Prostate gland (tissue), 2 donors: ENCODE measurements at regions not wholly inside any gene's neighbourhood (a gene's known extent, or its start where the extent isn't known, plus 50 kb on each side); places are given as distances from the start of the nearest gene placed in this dataset.

Experiments used
- DNase-seq: peaks from one replicate; pipeline ENCODE4 v3.0.0-alpha.2; 2019; ENCODE audit warnings: low spot score
- H3K27ac ChIP-seq, 2 donors: fragments of 200-600 bp; sonication (generic); 2 replicates each; pipeline ENCODE4 v1.5.1; 2017 to 2019
- H3K27me3 ChIP-seq: fragments of 200-600 bp; sonication (generic); replicated peaks from 2 replicates; pipeline ENCODE4 v1.5.1; 2019; ENCODE audit not compliant: insufficient read depth
- H3K36me3 ChIP-seq, 2 donors: fragments of 200-600 bp; sonication (generic); 1 replicate in 1 of 2; 2 replicates in 1 of 2; pipeline versions ENCODE4 v1.5.1 to v1.8.1; 2017 to 2019
- H3K4me1 ChIP-seq: fragments of 200-600 bp; sonication (generic); replicated peaks from 2 replicates; pipeline ENCODE4 v1.5.1; 2019
- H3K4me3 ChIP-seq, 2 donors: fragments of 200-600 bp; sonication (generic); 2 replicates each; pipeline ENCODE4 v1.5.1; 2017 to 2019
- H3K9me3 ChIP-seq: fragments of 200-600 bp; sonication (generic); 2 replicates; pipeline ENCODE4 v1.5.1; 2017
- POLR2A ChIP-seq: fragments of 450-650 bp; IDR thresholded peaks from one replicate; pipeline ENCODE4 v1.6.1; 2016; ENCODE audit warnings: antibody characterized with exemption, mild to moderate bottlenecking
- POLR2AphosphoS5 ChIP-seq: sonication (generic); formaldehyde crosslinking; IDR thresholded peaks from one replicate; pipeline ENCODE4 v1.6.1; 2017; ENCODE audit warnings: antibody characterized with exemption
- WGBS: methylation state at CpG from one replicate; pipeline ENCODE4 v1.1.5; 2018; 5-methylcytosine and 5-hydroxymethylcytosine counted together
- intact Hi-C: fragments of 100-400 bp; cut with DNase I; formaldehyde crosslinking; loops from one replicate; pipeline ENCODE4 v1.14.2; 2022
- TF ChIP-seq, protein P1 (sequence below), 4 experiments: fragments of 200-600 bp in 2 of 4; fragments of 450-650 bp in 2 of 4; sonication (generic) in 2 of 4; IDR thresholded peaks; 1 replicate in 3 of 4; 2 replicates in 1 of 4; pipeline ENCODE4 v1.5.1; 2016 to 2019; ENCODE audit warnings: antibody characterized with exemption in 4 of 4, mild to moderate bottlenecking in 2 of 4, moderate library complexity in 2 of 4

- Histone ChIP-seq H3K9me3 (no peaks in the 10 kb centered on the region), H3K27ac (no peak overlapping the region), H3K4me1 (no peaks in the 10 kb centered on the region), H3K4me3 (no peak overlapping the region), H3K36me3 (no peaks in the 10 kb centered on the region), H3K27me3 (no peaks in the 10 kb centered on the region)
- TF ChIP-seq, protein P1, sequence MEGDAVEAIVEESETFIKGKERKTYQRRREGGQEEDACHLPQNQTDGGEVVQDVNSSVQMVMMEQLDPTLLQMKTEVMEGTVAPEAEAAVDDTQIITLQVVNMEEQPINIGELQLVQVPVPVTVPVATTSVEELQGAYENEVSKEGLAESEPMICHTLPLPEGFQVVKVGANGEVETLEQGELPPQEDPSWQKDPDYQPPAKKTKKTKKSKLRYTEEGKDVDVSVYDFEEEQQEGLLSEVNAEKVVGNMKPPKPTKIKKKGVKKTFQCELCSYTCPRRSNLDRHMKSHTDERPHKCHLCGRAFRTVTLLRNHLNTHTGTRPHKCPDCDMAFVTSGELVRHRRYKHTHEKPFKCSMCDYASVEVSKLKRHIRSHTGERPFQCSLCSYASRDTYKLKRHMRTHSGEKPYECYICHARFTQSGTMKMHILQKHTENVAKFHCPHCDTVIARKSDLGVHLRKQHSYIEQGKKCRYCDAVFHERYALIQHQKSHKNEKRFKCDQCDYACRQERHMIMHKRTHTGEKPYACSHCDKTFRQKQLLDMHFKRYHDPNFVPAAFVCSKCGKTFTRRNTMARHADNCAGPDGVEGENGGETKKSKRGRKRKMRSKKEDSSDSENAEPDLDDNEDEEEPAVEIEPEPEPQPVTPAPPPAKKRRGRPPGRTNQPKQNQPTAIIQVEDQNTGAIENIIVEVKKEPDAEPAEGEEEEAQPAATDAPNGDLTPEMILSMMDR (IDR thresholded peaks at IDR 0.05): no peak
- TF ChIP-seq POLR2A: no peak
- TF ChIP-seq POLR2AphosphoS5: no peak
- intact Hi-C loops: no loop called here
- DNase-seq: no peak
- WGBS: 75% methylated on average over 5 of the region's 5 CpGs
These were observed 357.0 kb upstream of the ID2 start for GRCh38 chr2:8324901-8325300.

DNA sequence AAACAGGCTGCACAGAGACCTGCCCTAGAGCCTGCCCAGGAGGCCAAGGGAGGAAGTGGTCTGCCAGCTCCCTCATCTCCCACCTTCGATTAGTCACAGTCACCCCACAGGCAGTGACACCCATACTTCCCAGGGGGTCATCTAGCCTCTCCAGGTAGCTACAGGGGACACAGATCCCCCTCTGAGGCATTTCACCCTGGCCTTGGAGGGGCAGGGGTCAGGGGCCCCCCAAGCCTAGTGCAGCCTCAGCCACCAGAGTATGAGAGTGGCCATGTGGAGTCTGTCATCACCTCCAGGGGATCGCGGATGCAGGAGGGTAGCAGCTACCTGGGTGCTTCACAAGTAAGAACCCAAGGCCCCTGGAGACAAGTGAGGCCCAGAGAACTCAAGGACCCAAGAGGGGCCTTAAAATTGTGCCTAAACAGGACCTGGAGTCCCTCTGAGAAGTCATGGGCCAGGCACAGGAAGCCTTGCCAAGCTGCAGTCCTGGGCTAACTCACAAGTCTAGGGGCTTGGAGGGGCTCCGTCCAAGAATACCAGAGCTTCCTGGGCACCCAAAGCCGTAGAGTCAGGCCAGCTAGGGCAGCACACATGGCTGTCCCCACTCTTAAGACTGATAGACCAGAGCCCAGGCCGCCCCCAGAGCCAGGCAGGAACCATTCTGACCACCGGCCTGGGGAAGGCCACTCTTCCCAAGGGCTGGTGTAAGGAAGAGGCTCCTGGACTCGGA is 354.3 kb upstream of the ID2 start:
- H3K27ac ChIP-seq: no peak overlapping the region
- 98% methylated on average over 8 of the region's 8 CpGs for WGBS
- intact Hi-C loops: no loop called here
- no peaks in the 10 kb centered on the region for H3K36me3 ChIP-seq
- no peaks in the 10 kb centered on the region for H3K27me3 ChIP-seq
- TF ChIP-seq POLR2AphosphoS5 (no peak), POLR2A (no peak)
- TF ChIP-seq, protein P1 (IDR thresholded peaks at IDR 0.05): no peak
- no peaks in the 10 kb centered on the region for H3K4me1 ChIP-seq
- no peaks in the 10 kb centered on the region for H3K9me3 ChIP-seq
- DNase-seq: no peak
- no peak overlapping the region for H3K4me3 ChIP-seq

GRCh38 chr2:8328217-8328616 is 353.6 kb upstream of the ID2 start:
- Histone ChIP-seq H3K4me3 (no peak overlapping the region), H3K27ac (no peak overlapping the region), H3K9me3 (no peaks in the 10 kb centered on the region), H3K4me1 (no peaks in the 10 kb centered on the region), H3K36me3 (no peaks in the 10 kb centered on the region), H3K27me3 (no peaks in the 10 kb centered on the region)
- intact Hi-C loops: no loop called here
- no peak for TF ChIP-seq POLR2AphosphoS5
- no peak for TF ChIP-seq POLR2A
- TF ChIP-seq, protein P1 (IDR thresholded peaks at IDR 0.05): no peak
- WGBS: 70% methylated on average over 4 of the region's 4 CpGs
- no peak for DNase-seq

DNA sequence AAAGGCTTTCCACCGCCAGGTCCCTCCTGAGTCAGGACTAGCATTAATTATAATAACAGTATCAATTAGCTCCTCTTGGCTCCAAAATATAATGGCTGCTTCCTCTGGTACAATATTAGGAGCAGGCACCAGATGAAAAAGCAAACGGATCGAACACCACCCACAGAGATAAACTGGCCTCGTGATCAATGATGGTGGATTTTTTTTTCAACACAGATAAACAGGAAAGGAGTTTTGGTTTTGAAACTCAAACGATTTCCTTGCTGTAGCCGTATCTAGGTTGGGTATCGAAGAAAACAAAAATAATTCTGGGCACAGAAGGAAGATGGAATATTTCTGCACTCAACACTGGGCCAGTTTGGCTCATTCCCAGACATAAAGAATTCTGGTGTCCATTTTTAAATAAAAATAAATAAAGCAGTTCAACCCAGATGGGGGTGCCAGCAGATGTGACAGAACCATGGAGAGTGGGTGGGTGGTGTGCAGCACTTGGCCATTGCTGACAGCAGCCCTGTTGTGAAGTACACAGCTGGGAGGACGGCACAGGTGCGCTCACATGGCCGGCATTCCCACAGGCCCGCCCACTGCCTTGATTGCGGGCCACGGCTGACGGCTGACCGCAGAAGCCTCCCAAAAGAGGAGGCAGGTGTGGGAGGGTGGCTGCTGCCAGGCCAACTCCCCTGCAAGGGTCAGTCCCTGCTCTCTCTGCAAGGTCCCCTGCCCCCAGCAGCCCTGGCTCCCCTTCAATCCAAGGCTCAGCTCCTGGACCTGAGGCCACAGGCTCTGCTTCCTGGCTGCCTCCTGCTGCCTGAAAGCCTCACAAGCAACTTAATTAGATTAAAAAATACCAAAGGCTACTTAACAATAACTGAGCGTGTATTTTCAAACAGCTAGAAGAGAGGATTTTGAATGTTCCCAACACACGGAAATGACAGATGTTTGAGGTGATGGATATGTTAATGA is 351.9 kb upstream of the ID2 start:
- H3K36me3 ChIP-seq: no peaks in the 10 kb centered on the region
- H3K27ac ChIP-seq: no peak overlapping the region
- intact Hi-C loops: no loop called here
- WGBS: 73% methylated on average over 17 of the region's 17 CpGs
- TF ChIP-seq POLR2A (no peak), POLR2AphosphoS5 (no peak)
- TF ChIP-seq, protein P1 (IDR thresholded peaks at IDR 0.05): no peak
- no peak for DNase-seq
- no peaks in the 10 kb centered on the region for H3K4me1 ChIP-seq
- no peaks in the 10 kb centered on the region for H3K27me3 ChIP-seq
- H3K9me3 ChIP-seq: no peaks in the 10 kb centered on the region
- H3K4me3 ChIP-seq: no peak overlapping the region
